ENCODE measurements at regions not wholly inside any gene's neighbourhood (a gene's known extent, or its start where the extent isn't known, plus 50 kb on each side); places are given as distances from the start of the nearest gene placed in this dataset.

- no peak for TF ChIP-seq POLR2A (IDR thresholded peaks at IDR 0.05; ENCODE audit: low read depth, low read length)
- no peak for TF ChIP-seq POLR2AphosphoS5 (IDR thresholded peaks at IDR 0.05; ENCODE audit: low read depth, low read length)
Measured at GRCh38 chr15:46251903-46252302, 617.1 kb downstream of the SQOR start.

All from GM12892 (cell line).